ENCODE measurements at regions not wholly inside any gene's neighbourhood (a gene's known extent, or its start where the extent isn't known, plus 50 kb on each side); places are given as distances from the start of the nearest gene placed in this dataset.

DNA sequence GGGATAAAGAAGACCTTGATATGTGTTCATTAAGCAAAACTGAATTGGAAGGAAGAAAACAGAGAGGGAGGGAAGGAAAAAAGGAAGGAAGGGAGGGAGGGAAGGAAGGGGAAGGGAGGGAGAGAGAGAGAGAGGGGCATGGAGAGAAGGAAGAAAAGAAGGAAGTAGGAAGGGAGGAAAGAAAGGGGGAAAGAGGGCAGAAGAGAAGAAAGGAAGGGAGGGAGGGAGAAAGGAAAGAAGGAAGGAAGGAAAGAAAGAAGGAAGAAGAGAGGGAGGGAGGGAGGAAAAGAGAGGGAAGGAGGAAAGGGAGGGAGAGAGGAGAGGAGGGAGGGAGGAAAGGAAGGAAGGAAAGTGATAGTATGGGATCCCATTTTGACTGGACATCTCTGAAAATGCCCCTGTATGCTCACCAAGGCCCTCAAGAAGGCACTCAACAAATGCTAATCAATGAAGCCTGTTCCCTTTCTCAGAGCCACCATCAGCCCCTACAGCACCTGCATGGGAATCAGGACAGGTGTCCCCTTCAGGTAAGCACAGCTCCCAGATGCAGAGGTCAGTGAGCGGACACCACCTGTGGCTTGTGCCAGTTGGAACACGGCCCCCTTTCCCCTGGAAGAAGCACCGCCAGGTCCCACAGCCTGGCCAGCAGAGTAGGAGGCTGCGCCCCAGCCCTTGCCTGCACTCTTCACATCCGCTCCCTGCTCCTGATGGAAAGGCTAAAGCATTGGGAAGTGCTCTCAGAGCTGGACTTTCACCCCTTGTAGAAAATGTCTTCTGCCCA, 161.4 kb upstream of the DIO3 start:
- Histone ChIP-seq H3K9me3 (no peaks in the 10 kb centered on the region), H3K27me3 (ENCODE audit: insufficient read depth) (no peaks in the 10 kb centered on the region), H3F3A (replicated peaks; ENCODE audit: insufficient read depth) (no peaks in the 10 kb centered on the region), H3K4me3 (ENCODE audit: low read depth in 2 of 2, low read length in 1 of 2) (no peak overlapping the region), H3K27ac (ENCODE audit: low read depth in 2 of 2, low read length in 1 of 2) (no peak overlapping the region), H3K36me3 (replicated peaks in 1 of 2; ENCODE audit: control insufficient read depth in 1 of 2, insufficient read depth in 2 of 2, low read length in 1 of 2) (no peaks in the 10 kb centered on the region), H2AFZ (ENCODE audit: low read depth) (no peak overlapping the region), H3K79me2 (ENCODE audit: insufficient read depth) (no peaks in the 10 kb centered on the region), H3K4me2 (no peak overlapping the region), H3K9me2 (no peaks in the 10 kb centered on the region), H4K20me1 (ENCODE audit: insufficient read depth) (no peaks in the 10 kb centered on the region), H3K9ac (no peak overlapping the region), H3K4me1 (ENCODE audit: control insufficient read depth in 1 of 2, insufficient read depth in 2 of 2, low read depth in 1 of 2, low read length in 1 of 2) (peaks cover 0 to 25% of the 10 kb centered on the region in 2 experiments; a peak in 2 of 4 replicates)
- no peak for TF ChIP-seq GABPA (IDR thresholded peaks at IDR 0.05; ENCODE audit: low read depth)
- no peak for TF ChIP-seq ELF1 (IDR thresholded peaks at IDR 0.05)
- no peak for TF ChIP-seq EP300 (IDR thresholded peaks at IDR 0.05; ENCODE audit: borderline replicate concordance in 1 of 2, low read depth in 1 of 2, low read length in 1 of 2)
- no peak for TF ChIP-seq MEF2A (IDR thresholded peaks at IDR 0.05; ENCODE audit: borderline replicate concordance, low read depth)
- TF ChIP-seq EZH2phosphoT487 (IDR thresholded peaks at IDR 0.05; ENCODE audit: borderline replicate concordance, low read depth), result no peak
- TF ChIP-seq, protein P1, sequence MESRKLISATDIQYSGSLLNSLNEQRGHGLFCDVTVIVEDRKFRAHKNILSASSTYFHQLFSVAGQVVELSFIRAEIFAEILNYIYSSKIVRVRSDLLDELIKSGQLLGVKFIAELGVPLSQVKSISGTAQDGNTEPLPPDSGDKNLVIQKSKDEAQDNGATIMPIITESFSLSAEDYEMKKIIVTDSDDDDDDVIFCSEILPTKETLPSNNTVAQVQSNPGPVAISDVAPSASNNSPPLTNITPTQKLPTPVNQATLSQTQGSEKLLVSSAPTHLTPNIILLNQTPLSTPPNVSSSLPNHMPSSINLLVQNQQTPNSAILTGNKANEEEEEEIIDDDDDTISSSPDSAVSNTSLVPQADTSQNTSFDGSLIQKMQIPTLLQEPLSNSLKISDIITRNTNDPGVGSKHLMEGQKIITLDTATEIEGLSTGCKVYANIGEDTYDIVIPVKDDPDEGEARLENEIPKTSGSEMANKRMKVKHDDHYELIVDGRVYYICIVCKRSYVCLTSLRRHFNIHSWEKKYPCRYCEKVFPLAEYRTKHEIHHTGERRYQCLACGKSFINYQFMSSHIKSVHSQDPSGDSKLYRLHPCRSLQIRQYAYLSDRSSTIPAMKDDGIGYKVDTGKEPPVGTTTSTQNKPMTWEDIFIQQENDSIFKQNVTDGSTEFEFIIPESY (IDR thresholded peaks at IDR 0.05; ENCODE audit: borderline replicate concordance, low read depth), result no peak
- POLR2A ChIA-PET, result no interaction called here
- CTCF ChIA-PET, result no interaction called here
- DNase-seq, result no peak
- WGBS (ENCODE audit: low lambda C conversion rate), result 74% methylated on average over 5 of the region's 5 CpGs

DNA sequence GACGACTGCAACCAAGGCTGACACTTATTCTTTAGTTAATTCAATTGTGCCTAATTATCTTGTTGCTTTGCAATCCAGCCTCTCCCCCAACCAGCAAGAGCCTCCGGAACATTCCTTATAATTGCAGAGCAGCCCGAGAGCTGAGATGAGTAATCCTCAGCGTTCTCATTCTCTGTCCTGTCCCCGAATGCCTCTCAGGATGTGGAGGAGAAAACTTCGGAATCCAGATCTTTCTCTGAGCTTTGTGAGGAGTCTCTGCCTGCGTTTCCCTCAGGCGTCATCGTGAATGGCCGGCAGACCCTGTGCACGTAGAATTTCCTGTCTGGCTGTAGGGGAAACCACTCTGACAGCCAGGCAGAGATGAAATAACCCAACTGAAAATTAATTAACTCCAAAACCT, 160.5 kb upstream of the DIO3 start:
- TF ChIP-seq TEAD4 (IDR thresholded peaks at IDR 0.05; ENCODE audit: borderline replicate concordance, insufficient read depth), result no peak
- TF ChIP-seq, protein P1 (IDR thresholded peaks at IDR 0.05; ENCODE audit: borderline replicate concordance, low read depth), result no peak
- TF ChIP-seq, protein P2, sequence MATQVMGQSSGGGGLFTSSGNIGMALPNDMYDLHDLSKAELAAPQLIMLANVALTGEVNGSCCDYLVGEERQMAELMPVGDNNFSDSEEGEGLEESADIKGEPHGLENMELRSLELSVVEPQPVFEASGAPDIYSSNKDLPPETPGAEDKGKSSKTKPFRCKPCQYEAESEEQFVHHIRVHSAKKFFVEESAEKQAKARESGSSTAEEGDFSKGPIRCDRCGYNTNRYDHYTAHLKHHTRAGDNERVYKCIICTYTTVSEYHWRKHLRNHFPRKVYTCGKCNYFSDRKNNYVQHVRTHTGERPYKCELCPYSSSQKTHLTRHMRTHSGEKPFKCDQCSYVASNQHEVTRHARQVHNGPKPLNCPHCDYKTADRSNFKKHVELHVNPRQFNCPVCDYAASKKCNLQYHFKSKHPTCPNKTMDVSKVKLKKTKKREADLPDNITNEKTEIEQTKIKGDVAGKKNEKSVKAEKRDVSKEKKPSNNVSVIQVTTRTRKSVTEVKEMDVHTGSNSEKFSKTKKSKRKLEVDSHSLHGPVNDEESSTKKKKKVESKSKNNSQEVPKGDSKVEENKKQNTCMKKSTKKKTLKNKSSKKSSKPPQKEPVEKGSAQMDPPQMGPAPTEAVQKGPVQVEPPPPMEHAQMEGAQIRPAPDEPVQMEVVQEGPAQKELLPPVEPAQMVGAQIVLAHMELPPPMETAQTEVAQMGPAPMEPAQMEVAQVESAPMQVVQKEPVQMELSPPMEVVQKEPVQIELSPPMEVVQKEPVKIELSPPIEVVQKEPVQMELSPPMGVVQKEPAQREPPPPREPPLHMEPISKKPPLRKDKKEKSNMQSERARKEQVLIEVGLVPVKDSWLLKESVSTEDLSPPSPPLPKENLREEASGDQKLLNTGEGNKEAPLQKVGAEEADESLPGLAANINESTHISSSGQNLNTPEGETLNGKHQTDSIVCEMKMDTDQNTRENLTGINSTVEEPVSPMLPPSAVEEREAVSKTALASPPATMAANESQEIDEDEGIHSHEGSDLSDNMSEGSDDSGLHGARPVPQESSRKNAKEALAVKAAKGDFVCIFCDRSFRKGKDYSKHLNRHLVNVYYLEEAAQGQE (IDR thresholded peaks at IDR 0.05; ENCODE audit: low read depth, low read length), result no peak
- no peak for TF ChIP-seq JUND (IDR thresholded peaks at IDR 0.05)
- TF ChIP-seq, protein P3, sequence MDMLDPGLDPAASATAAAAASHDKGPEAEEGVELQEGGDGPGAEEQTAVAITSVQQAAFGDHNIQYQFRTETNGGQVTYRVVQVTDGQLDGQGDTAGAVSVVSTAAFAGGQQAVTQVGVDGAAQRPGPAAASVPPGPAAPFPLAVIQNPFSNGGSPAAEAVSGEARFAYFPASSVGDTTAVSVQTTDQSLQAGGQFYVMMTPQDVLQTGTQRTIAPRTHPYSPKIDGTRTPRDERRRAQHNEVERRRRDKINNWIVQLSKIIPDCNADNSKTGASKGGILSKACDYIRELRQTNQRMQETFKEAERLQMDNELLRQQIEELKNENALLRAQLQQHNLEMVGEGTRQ (IDR thresholded peaks at IDR 0.05; ENCODE audit: borderline replicate concordance, low read depth, low read length), result no peak
- no peak for TF ChIP-seq RAD21 (IDR thresholded peaks at IDR 0.05; ENCODE audit: low read length)
- no peak for TF ChIP-seq NRF1 (IDR thresholded peaks at IDR 0.05; ENCODE audit: low read depth, low read length)
- no peak for TF ChIP-seq YY1 (IDR thresholded peaks at IDR 0.05; ENCODE audit: low read depth)
- no peak for TF ChIP-seq ELF1 (IDR thresholded peaks at IDR 0.05)
- TF ChIP-seq EP300 (IDR thresholded peaks at IDR 0.05; ENCODE audit: borderline replicate concordance in 1 of 2, low read depth in 1 of 2, low read length in 1 of 2), result no peak
- no peak for TF ChIP-seq SIN3A (IDR thresholded peaks at IDR 0.05; ENCODE audit: borderline replicate concordance, low read depth, low read length)
- Histone ChIP-seq H3K27ac (ENCODE audit: low read depth in 2 of 2, low read length in 1 of 2) (no peak overlapping the region), H2AFZ (ENCODE audit: low read depth) (no peak overlapping the region), H3K4me2 (no peak overlapping the region), H3K79me2 (ENCODE audit: insufficient read depth) (no peaks in the 10 kb centered on the region), H3K9ac (no peak overlapping the region), H4K20me1 (ENCODE audit: insufficient read depth) (no peaks in the 10 kb centered on the region), H3K36me3 (replicated peaks in 1 of 2; ENCODE audit: control insufficient read depth in 1 of 2, insufficient read depth in 2 of 2, low read length in 1 of 2) (no peaks in the 10 kb centered on the region), H3K4me1 (ENCODE audit: control insufficient read depth in 1 of 2, insufficient read depth in 2 of 2, low read depth in 1 of 2, low read length in 1 of 2) (peaks cover 0 to 31% of the 10 kb centered on the region in 2 experiments; a peak in 2 of 4 replicates), H3K9me3 (no peaks in the 10 kb centered on the region), H3K9me2 (no peaks in the 10 kb centered on the region), H3K4me3 (ENCODE audit: low read depth in 2 of 2, low read length in 1 of 2) (no peak overlapping the region), H3F3A (replicated peaks; ENCODE audit: insufficient read depth) (no peaks in the 10 kb centered on the region), H3K27me3 (ENCODE audit: insufficient read depth) (no peaks in the 10 kb centered on the region)
- POLR2A ChIA-PET, result no interaction called here
- no peak for DNase-seq
- WGBS (ENCODE audit: low lambda C conversion rate), result 43% methylated on average over 9 of the region's 11 CpGs
- CTCF ChIA-PET, result no interaction called here

All from SK-N-SH (cell line).